ENCODE measurements at regions not wholly inside any gene's neighbourhood (a gene's known extent, or its start where the extent isn't known, plus 50 kb on each side); places are given as distances from the start of the nearest gene placed in this dataset.

- Histone ChIP-seq H3K36me3 (ENCODE audit: control insufficient read depth in 3 of 3, insufficient read depth in 2 of 3, low read depth in 1 of 3, low read length in 3 of 3) (no peaks in the 10 kb centered on the region), H3K27ac (ENCODE audit: low read depth in 1 of 3, low read length in 2 of 3) (no peak overlapping the region), H3K4me3 (ENCODE audit: low read depth in 1 of 3, low read length in 3 of 3) (no peak overlapping the region), H3K27me3 (ENCODE audit: control insufficient read depth in 3 of 3, insufficient read depth in 3 of 3, low read length in 3 of 3) (no peaks in the 10 kb centered on the region), H3K9me3 (ENCODE audit: control insufficient read depth in 2 of 2, insufficient read depth in 1 of 2, low read depth in 1 of 2, low read length in 1 of 2) (peaks cover 0 to 2% of the 10 kb centered on the region in 2 donors), H3K4me1 (ENCODE audit: control insufficient read depth in 3 of 3, insufficient read depth in 2 of 3, low read depth in 1 of 3, low read length in 2 of 3) (no peaks in the 10 kb centered on the region)
- WGBS, 3 donors, result 80 to 88% (median 88%) methylated on average over 2 of the region's 2 CpGs
- DNase-seq, result no peak
- FAIRE-seq, result no peak
Observed at GRCh38 chr12:77609016-77609415, 221.7 kb upstream of the NAV3 start.

DNA sequence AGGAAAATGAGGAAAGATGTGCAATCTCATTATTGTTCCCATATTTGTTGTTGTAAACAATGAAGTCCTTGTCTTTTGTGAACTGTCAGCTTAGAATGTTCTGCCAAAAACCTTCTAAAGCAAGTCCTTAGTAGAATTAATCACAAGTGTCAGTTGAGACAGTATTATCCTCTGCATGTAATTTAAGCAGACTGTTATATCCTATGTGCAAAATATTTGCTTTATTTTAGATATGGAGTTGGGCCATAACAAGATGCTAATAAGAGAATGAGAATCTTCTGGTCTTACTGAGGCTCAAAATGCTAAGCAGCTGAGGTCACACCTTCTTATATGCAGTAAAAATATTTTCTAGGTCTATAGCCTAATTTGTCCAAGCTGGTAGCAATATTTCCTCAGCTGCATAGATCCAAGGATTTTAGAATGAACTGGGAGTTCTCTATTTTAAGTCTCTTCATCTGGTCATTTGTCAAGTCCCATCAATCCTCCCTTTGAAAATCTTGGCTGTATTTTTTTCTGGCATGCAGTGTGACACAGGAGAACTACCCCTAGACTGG lies 222.3 kb upstream of the NAV3 start:
- DNase-seq (no peak), FAIRE-seq (no peak)
- Histone ChIP-seq H3K4me3 (ENCODE audit: low read depth in 1 of 3, low read length in 3 of 3) (no peak overlapping the region), H3K36me3 (ENCODE audit: control insufficient read depth in 3 of 3, insufficient read depth in 2 of 3, low read depth in 1 of 3, low read length in 3 of 3) (no peaks in the 10 kb centered on the region), H3K27ac (ENCODE audit: low read depth in 1 of 3, low read length in 2 of 3) (no peak overlapping the region), H3K9me3 (ENCODE audit: control insufficient read depth in 2 of 2, insufficient read depth in 1 of 2, low read depth in 1 of 2, low read length in 1 of 2) (peaks cover 0 to 2% of the 10 kb centered on the region in 2 donors), H3K4me1 (ENCODE audit: control insufficient read depth in 3 of 3, insufficient read depth in 2 of 3, low read depth in 1 of 3, low read length in 2 of 3) (no peaks in the 10 kb centered on the region), H3K27me3 (ENCODE audit: control insufficient read depth in 3 of 3, insufficient read depth in 3 of 3, low read length in 3 of 3) (no peaks in the 10 kb centered on the region)

DNA sequence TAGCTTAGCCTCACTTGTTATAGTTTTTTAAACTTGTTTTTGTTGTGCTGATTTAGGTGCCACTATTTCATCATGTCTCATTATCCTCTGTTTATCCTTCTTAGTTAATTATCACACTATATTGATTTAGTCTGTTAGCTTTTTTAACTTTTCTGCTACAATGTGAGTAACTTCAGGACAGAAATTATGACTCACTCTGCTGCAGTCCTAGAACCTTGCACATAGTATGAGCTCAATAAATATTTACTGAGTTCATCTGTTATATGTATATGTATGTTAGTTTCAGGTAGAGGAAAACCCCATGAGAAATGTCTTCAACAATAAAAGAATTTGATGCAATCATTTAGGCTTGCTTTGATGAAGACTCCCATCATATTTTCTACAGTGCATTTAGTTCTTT lies 224.3 kb upstream of the NAV3 start:
- DNase-seq, result no peak
- no peak overlapping the region for H3K4me3 ChIP-seq (ENCODE audit: low read depth in 1 of 3, low read length in 3 of 3)
- peaks cover 0 to 2% of the 10 kb centered on the region in 2 donors for H3K9me3 ChIP-seq (ENCODE audit: control insufficient read depth in 2 of 2, insufficient read depth in 1 of 2, low read depth in 1 of 2, low read length in 1 of 2)
- FAIRE-seq, result no peak
- peaks cover 0 to 3% (median 0%) of the 10 kb centered on the region in 3 donors for H3K4me1 ChIP-seq (ENCODE audit: control insufficient read depth in 3 of 3, insufficient read depth in 2 of 3, low read depth in 1 of 3, low read length in 2 of 3)
- no peaks in the 10 kb centered on the region for H3K27me3 ChIP-seq (ENCODE audit: control insufficient read depth in 3 of 3, insufficient read depth in 3 of 3, low read length in 3 of 3)
- H3K36me3 ChIP-seq (ENCODE audit: control insufficient read depth in 3 of 3, insufficient read depth in 2 of 3, low read depth in 1 of 3, low read length in 3 of 3), result no peaks in the 10 kb centered on the region
- H3K27ac ChIP-seq (ENCODE audit: low read depth in 1 of 3, low read length in 2 of 3), result no peak overlapping the region

DNA sequence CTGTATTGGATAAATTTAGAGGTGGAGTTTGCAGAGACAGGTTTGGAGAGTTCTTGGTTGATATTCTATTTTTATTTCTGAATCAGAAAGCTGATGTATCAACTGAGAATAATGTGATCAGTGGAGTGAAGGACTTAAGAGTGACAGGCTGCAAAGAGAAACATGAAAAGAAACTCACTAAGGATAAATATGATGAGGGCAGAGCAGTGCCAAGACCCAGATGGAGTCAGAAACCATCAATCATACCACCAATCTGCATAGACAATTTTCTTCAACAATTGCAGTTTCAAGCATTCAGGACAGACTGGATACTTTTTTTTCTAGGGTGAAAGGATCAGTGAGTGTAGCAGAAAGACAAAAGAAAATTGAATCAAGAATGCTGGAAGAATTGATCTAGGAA lies 226.7 kb upstream of the NAV3 start:
- Histone ChIP-seq H3K27me3 (ENCODE audit: control insufficient read depth in 3 of 3, insufficient read depth in 3 of 3, low read length in 3 of 3) (no peaks in the 10 kb centered on the region), H3K4me1 (ENCODE audit: control insufficient read depth in 3 of 3, insufficient read depth in 2 of 3, low read depth in 1 of 3, low read length in 2 of 3) (peaks cover 0 to 18% (median 0%) of the 10 kb centered on the region in 3 donors), H3K36me3 (ENCODE audit: control insufficient read depth in 3 of 3, insufficient read depth in 2 of 3, low read depth in 1 of 3, low read length in 3 of 3) (no peaks in the 10 kb centered on the region), H3K27ac (ENCODE audit: low read depth in 1 of 3, low read length in 2 of 3) (no peak overlapping the region), H3K4me3 (ENCODE audit: low read depth in 1 of 3, low read length in 3 of 3) (no peak overlapping the region), H3K9me3 (ENCODE audit: control insufficient read depth in 2 of 2, insufficient read depth in 1 of 2, low read depth in 1 of 2, low read length in 1 of 2) (peaks cover 0 to 2% of the 10 kb centered on the region in 2 donors)
- no peak for DNase-seq
- FAIRE-seq, result no peak

- Histone ChIP-seq H3K27ac (ENCODE audit: low read depth in 1 of 3, low read length in 2 of 3) (no peak overlapping the region), H3K9me3 (ENCODE audit: control insufficient read depth in 2 of 2, insufficient read depth in 1 of 2, low read depth in 1 of 2, low read length in 1 of 2) (peaks cover 0 to 2% of the 10 kb centered on the region in 2 donors), H3K36me3 (ENCODE audit: control insufficient read depth in 3 of 3, insufficient read depth in 2 of 3, low read depth in 1 of 3, low read length in 3 of 3) (no peaks in the 10 kb centered on the region), H3K27me3 (ENCODE audit: control insufficient read depth in 3 of 3, insufficient read depth in 3 of 3, low read length in 3 of 3) (no peaks in the 10 kb centered on the region), H3K4me1 (ENCODE audit: control insufficient read depth in 3 of 3, insufficient read depth in 2 of 3, low read depth in 1 of 3, low read length in 2 of 3) (peaks cover 0 to 18% (median 0%) of the 10 kb centered on the region in 3 donors), H3K4me3 (ENCODE audit: low read depth in 1 of 3, low read length in 3 of 3) (no peak overlapping the region)
- DNase-seq, result no peak
- 80 to 88% (median 87%) methylated on average over 2 of the region's 2 CpGs for WGBS, 3 donors
- no peak for FAIRE-seq
Observed at GRCh38 chr12:77601069-77601468, 229.6 kb upstream of the NAV3 start.

GRCh38 chr12:77600468-77600843 lies 230.2 kb upstream of the NAV3 start:
- H3K4me1 ChIP-seq (ENCODE audit: control insufficient read depth in 3 of 3, insufficient read depth in 2 of 3, low read depth in 1 of 3, low read length in 2 of 3), result peaks cover 0 to 18% (median 0%) of the 10 kb centered on the region in 3 donors
- H3K27ac ChIP-seq (ENCODE audit: low read depth in 1 of 3, low read length in 2 of 3), result no peak overlapping the region
- 21 to 73% (median 23%) methylated on average over 1 of the region's 1 CpG for WGBS, 3 donors
- no peaks in the 10 kb centered on the region for H3K27me3 ChIP-seq (ENCODE audit: control insufficient read depth in 3 of 3, insufficient read depth in 3 of 3, low read length in 3 of 3)
- peaks cover 0 to under 1% of the 10 kb centered on the region in 2 donors for H3K9me3 ChIP-seq (ENCODE audit: control insufficient read depth in 2 of 2, insufficient read depth in 1 of 2, low read depth in 1 of 2, low read length in 1 of 2)
- H3K4me3 ChIP-seq (ENCODE audit: low read depth in 1 of 3, low read length in 3 of 3), result no peak overlapping the region
- FAIRE-seq, result no peak
- peak in 1 of 2 donors; percentile 14 for DNase-seq
- no peaks in the 10 kb centered on the region for H3K36me3 ChIP-seq (ENCODE audit: control insufficient read depth in 3 of 3, insufficient read depth in 2 of 3, low read depth in 1 of 3, low read length in 3 of 3)

DNA sequence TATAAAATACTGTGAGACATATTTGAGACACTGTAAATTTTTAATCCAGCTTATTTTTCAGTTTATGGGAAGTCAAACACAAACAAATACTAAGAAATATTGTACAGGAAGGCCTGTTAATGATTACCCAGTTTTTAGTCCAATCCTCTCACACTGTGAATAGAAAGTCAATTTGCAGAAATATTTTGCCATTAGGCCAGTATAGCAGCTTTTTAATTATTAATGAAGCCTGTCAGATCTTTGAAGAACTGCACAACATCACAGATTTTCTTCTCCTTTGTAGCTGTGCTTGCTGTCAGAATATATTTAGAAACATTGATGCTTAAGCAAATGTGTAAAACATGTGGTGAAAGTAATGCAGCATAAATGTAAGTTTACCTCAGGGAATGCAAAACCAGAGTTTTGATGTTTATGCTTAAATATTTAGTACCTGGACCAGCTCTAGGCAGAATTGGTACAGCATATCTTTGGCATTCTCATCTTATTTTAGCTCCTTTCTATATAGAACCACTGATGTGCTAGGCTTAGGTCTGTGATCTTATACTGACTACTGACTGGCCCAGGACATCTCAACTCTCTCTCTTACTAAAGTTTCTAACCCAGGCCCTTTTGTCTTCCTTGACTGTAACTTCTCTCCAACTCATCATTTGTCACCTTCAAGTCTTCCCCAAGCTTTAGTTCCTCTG lies 230.8 kb upstream of the NAV3 start:
- peak; percentile 0 to 36 for DNase-seq
- no peak for FAIRE-seq
- H3K4me3 ChIP-seq (ENCODE audit: low read depth in 1 of 3, low read length in 3 of 3), result no peak overlapping the region
- no peak overlapping the region for H3K27ac ChIP-seq (ENCODE audit: low read depth in 1 of 3, low read length in 2 of 3)
- peaks cover 0 to 18% (median 0%) of the 10 kb centered on the region in 3 donors for H3K4me1 ChIP-seq (ENCODE audit: control insufficient read depth in 3 of 3, insufficient read depth in 2 of 3, low read depth in 1 of 3, low read length in 2 of 3)
- no peaks in the 10 kb centered on the region for H3K36me3 ChIP-seq (ENCODE audit: control insufficient read depth in 3 of 3, insufficient read depth in 2 of 3, low read depth in 1 of 3, low read length in 3 of 3)
- no peaks in the 10 kb centered on the region for H3K27me3 ChIP-seq (ENCODE audit: control insufficient read depth in 3 of 3, insufficient read depth in 3 of 3, low read length in 3 of 3)
- H3K9me3 ChIP-seq (ENCODE audit: control insufficient read depth in 2 of 2, insufficient read depth in 1 of 2, low read depth in 1 of 2, low read length in 1 of 2), result no peaks in the 10 kb centered on the region

DNA sequence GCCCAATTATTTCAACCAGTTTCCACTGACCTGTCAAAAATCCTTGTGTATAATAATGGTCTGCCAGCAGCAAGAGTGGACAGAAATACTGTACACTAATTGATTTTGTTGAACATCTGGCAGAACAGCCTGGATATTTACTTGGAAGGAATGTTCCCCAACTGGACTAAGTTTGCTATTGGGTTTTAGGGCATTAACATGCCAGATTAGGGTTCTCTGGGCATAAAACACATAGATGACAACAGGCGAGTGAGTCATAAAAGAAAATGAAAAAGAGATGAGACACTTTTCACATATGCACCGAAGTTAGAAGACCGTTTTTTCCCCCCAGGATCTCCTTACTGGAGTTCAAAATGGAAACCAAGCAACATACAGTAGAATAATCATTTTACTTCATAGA lies 236.3 kb upstream of the NAV3 start:
- no peak for FAIRE-seq
- WGBS, 3 donors, result 75 to 91% (median 82%) methylated on average over 3 of the region's 3 CpGs
- Histone ChIP-seq H3K4me3 (ENCODE audit: low read depth in 1 of 3, low read length in 3 of 3) (no peak overlapping the region), H3K4me1 (ENCODE audit: control insufficient read depth in 3 of 3, insufficient read depth in 2 of 3, low read depth in 1 of 3, low read length in 2 of 3) (no peaks in the 10 kb centered on the region), H3K27ac (ENCODE audit: low read depth in 1 of 3, low read length in 2 of 3) (no peak overlapping the region), H3K9me3 (ENCODE audit: control insufficient read depth in 2 of 2, insufficient read depth in 1 of 2, low read depth in 1 of 2, low read length in 1 of 2) (no peaks in the 10 kb centered on the region), H3K27me3 (ENCODE audit: control insufficient read depth in 3 of 3, insufficient read depth in 3 of 3, low read length in 3 of 3) (no peaks in the 10 kb centered on the region), H3K36me3 (ENCODE audit: control insufficient read depth in 3 of 3, insufficient read depth in 2 of 3, low read depth in 1 of 3, low read length in 3 of 3) (no peaks in the 10 kb centered on the region)
- DNase-seq, result no peak

- H3K4me1 ChIP-seq (ENCODE audit: control insufficient read depth in 3 of 3, insufficient read depth in 2 of 3, low read depth in 1 of 3, low read length in 2 of 3), result no peaks in the 10 kb centered on the region
- H3K36me3 ChIP-seq (ENCODE audit: control insufficient read depth in 3 of 3, insufficient read depth in 2 of 3, low read depth in 1 of 3, low read length in 3 of 3), result no peaks in the 10 kb centered on the region
- H3K27ac ChIP-seq (ENCODE audit: low read depth in 1 of 3, low read length in 2 of 3), result no peak overlapping the region
- 76 to 83% (median 83%) methylated on average over 2 of the region's 2 CpGs for WGBS, 3 donors
- H3K4me3 ChIP-seq (ENCODE audit: low read depth in 1 of 3, low read length in 3 of 3), result no peak overlapping the region
- DNase-seq, result no peak
- H3K9me3 ChIP-seq (ENCODE audit: control insufficient read depth in 2 of 2, insufficient read depth in 1 of 2, low read depth in 1 of 2, low read length in 1 of 2), result no peaks in the 10 kb centered on the region
- H3K27me3 ChIP-seq (ENCODE audit: control insufficient read depth in 3 of 3, insufficient read depth in 3 of 3, low read length in 3 of 3), result no peaks in the 10 kb centered on the region
- FAIRE-seq, result no peak
Observed at GRCh38 chr12:77592836-77593235, 237.9 kb upstream of the NAV3 start.
